IPS-20b (cell line): ENCODE measurements at regions not wholly inside any gene's neighbourhood (a gene's known extent, or its start where the extent isn't known, plus 50 kb on each side); places are given as distances from the start of the nearest gene placed in this dataset.

Experiments used
- H3K27ac ChIP-seq: one replicate; pipeline ENCODE4 v1.5.1; 2013; ENCODE audit warnings: low read length
- H3K27me3 ChIP-seq: 2 replicates; pipeline ENCODE4 v1.6.1; 2013; ENCODE audit warnings: mild to moderate bottlenecking, low read length, inconsistent platforms; ENCODE audit not compliant: insufficient read depth
- H3K36me3 ChIP-seq: 2 replicates; pipeline ENCODE4 v1.6.1; 2013; ENCODE audit warnings: low read depth, mild to moderate bottlenecking, inconsistent platforms, low read length, moderate library complexity; ENCODE audit not compliant: insufficient read depth
- H3K4me1 ChIP-seq: 2 replicates; pipeline ENCODE4 v1.6.1; 2013; ENCODE audit warnings: mild to moderate bottlenecking, control low read depth, inconsistent platforms, low read length, moderate library complexity; ENCODE audit not compliant: insufficient read depth
- H3K4me3 ChIP-seq: 2 replicates; pipeline ENCODE4 v1.5.1; 2013; ENCODE audit warnings: mild to moderate bottlenecking, low read length, inconsistent platforms
- H3K9ac ChIP-seq: 2 replicates; pipeline ENCODE4 v1.6.1; 2013; ENCODE audit warnings: low read depth, mild to moderate bottlenecking, inconsistent platforms, low read length, moderate library complexity
- H3K9me3 ChIP-seq: 2 replicates; pipeline ENCODE4 v1.6.1; 2013; ENCODE audit warnings: mild to moderate bottlenecking, low read depth, low read length, inconsistent platforms; ENCODE audit not compliant: insufficient read depth

DNA sequence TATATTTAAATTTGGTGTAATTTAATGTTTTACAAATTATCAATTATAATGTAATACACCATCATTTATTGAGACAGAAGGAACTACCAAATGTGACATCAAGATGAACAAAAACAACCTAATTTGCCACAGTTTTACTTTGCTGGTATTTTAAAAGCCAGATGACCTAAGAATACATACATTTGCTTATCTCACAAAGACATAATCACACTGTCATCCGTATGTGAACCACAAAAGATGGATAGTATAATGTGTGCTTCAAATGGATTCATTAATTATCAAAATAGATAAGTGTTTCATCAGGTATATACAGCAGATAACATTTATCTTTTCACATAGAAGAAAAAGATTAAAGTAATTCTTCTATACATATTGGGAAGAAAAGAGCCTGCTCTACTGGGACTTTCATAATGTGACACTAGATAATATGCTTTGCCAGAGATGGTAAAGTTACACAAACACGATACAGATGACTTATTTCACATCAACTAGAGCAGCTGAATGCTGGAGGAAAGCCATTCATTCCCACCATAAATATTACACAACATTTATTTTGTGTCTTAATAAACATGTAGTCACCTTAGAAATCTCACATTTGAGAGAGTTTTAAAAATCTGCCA is 278.5 kb downstream of the ISL1 start:
- Histone ChIP-seq H3K4me1 (no peaks in the 10 kb centered on the region), H3K9me3 (no peaks in the 10 kb centered on the region), H3K27ac (no peak overlapping the region), H3K4me3 (no peak overlapping the region), H3K27me3 (no peaks in the 10 kb centered on the region), H3K9ac (no peak overlapping the region), H3K36me3 (no peaks in the 10 kb centered on the region)

DNA sequence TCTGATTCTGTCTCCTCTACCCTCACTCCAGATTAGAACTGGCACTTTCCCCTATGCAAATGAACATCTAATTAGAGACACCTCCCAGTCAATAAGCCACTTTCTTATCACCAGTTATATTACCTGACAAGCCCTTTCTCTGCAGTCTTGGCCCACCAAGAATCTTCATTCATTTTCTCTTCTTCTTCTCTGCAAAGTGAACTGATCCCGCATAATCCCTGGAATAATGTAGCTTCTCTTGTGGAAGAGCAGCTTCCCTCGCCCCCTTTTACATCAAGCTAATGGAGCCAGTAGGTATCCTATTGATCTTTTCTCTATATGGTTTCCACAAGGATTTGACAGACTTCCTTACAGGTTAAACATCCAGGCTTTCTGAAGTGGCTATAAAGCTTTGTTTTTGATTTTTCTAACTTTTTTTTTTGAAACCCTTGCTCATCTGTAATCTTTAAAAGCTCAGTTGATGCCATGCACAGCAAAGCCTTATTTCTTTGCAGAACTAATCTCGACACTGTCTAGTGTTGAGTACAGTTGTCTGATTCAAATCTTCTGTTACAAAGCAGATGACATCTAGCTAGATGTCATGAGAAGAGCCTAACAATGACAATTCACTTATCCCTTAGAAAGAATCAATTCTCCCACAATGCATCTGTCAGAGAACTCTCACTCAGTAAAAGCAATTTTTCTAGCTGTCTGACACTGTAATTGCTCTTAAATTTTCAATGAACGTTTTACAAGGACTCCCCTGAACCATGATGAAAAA is 281.4 kb downstream of the ISL1 start:
- Histone ChIP-seq H3K27ac (no peak overlapping the region), H3K4me1 (no peaks in the 10 kb centered on the region), H3K36me3 (no peaks in the 10 kb centered on the region), H3K4me3 (no peak overlapping the region), H3K9me3 (no peaks in the 10 kb centered on the region), H3K27me3 (no peaks in the 10 kb centered on the region), H3K9ac (no peak overlapping the region)

DNA sequence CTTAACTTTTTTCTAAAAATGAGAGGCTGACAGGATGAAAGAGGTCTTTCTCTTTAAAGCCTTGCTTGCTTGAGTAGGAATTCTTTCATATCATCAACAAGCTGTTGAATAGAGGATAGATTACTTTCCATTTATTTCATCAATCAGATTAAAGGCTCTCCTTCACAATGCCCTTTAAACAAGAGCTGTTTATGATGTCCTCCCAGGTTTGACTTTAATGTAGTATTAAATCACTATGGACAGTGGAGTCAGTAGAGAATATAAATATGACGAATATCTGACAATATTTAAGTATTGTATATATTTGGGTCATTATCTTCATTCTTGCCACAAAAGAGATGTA is 282.0 kb downstream of the ISL1 start:
- no peaks in the 10 kb centered on the region for H3K27me3 ChIP-seq
- H3K4me1 ChIP-seq, result no peaks in the 10 kb centered on the region
- no peaks in the 10 kb centered on the region for H3K36me3 ChIP-seq
- H3K4me3 ChIP-seq, result no peak overlapping the region
- H3K27ac ChIP-seq, result no peak overlapping the region
- no peaks in the 10 kb centered on the region for H3K9me3 ChIP-seq
- no peak overlapping the region for H3K9ac ChIP-seq

DNA sequence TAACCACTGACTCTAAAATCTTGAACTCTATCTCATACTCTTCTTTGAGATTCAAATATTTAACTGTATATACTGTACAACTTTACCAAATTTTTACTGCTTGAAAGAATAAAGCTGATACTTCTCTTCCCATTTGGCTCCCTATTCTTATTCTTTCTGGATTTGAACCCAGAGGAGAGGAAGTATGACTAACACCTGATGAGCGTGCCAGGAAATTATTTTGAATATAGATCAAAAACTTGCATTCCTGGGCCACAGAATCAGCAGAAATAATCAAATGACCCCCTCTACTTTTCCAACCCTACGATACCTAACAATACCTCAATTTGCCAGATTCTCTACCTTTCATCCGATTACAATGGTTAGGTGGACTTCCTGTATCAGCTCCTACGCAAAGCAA is 285.8 kb downstream of the ISL1 start:
- Histone ChIP-seq H3K27me3 (no peaks in the 10 kb centered on the region), H3K4me3 (no peak overlapping the region), H3K27ac (no peak overlapping the region), H3K9ac (no peak overlapping the region), H3K36me3 (no peaks in the 10 kb centered on the region), H3K9me3 (no peaks in the 10 kb centered on the region), H3K4me1 (no peaks in the 10 kb centered on the region)

DNA sequence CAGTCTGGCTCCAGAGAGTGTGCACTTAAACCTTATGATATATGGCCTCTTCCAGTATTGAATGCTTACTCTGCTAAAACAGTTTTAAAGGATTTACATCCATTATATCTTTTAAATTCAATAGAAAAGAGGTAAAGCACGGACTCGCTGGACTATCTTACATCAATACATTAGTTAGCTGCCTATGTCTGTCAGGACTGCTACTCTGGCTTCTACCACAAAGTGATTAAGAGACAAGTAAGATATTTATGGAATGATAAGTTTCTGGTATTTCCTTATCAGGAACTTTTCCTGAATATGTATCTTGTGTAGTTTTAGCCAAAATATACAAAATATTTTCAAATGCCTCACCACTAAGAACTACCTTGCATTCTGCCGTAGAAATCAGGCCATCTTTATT is 295.1 kb downstream of the ISL1 start:
- no peaks in the 10 kb centered on the region for H3K27me3 ChIP-seq

DNA sequence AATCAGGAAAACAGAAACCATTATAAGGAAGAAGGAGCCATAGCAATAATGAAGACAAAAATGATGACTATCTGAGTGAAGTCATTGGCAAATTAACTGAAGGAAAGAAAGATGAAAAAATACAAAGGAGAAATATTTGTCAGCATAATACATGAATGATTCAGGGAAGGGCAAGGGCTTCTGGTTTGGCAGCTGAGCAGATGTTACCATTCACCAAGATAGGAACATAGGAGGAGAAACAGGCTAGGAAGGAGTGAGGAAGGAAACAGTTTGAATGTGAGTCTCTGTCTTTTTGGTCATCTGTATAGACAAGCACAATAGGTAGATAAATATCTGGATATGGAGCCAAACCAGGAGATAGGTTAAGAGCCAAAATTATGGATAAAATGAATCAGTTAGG is 296.0 kb downstream of the ISL1 start:
- Histone ChIP-seq H3K36me3 (no peaks in the 10 kb centered on the region), H3K4me1 (no peaks in the 10 kb centered on the region), H3K9me3 (no peaks in the 10 kb centered on the region), H3K27ac (no peak overlapping the region), H3K27me3 (no peaks in the 10 kb centered on the region), H3K4me3 (no peak overlapping the region), H3K9ac (no peak overlapping the region)

More for the DNA sequence above, 295.1 kb downstream of the ISL1 start:
- H3K4me1 ChIP-seq, result no peaks in the 10 kb centered on the region
- no peak overlapping the region for H3K9ac ChIP-seq
- H3K27ac ChIP-seq, result no peak overlapping the region
- no peak overlapping the region for H3K4me3 ChIP-seq
- H3K9me3 ChIP-seq, result no peaks in the 10 kb centered on the region
- H3K36me3 ChIP-seq, result no peaks in the 10 kb centered on the region

DNA sequence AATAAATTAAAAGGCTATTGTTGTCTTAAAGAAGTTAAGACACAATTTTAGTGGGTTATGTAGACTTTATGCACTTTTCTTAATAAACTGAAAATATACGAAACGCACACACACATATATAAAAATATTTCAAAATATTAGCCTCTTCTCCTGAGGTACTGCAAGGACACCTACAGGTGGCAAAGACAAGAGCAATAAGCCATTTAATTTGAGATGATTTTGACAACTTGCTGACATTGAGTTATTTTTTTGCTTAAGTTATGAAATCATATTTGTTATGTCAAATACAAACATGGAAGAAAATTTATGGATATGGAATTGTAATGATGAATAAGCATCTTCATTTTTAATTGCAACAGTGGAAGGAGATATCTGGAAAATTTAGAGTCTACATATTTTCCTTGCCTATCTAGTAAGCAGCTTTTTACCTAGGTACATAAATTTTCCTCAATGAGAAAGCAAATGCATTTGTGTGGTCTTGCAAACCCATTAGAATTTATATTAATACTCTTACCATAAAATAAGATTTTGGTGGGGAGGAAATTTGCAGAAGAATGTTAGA is 301.6 kb downstream of the ISL1 start:
- no peak overlapping the region for H3K27ac ChIP-seq
- H3K4me3 ChIP-seq, result no peak overlapping the region
- peaks cover 19% of the 10 kb centered on the region for H3K4me1 ChIP-seq
- H3K9me3 ChIP-seq, result no peaks in the 10 kb centered on the region; the same call in 1 of the 2 replicates
- no peak overlapping the region for H3K9ac ChIP-seq
- H3K36me3 ChIP-seq, result no peaks in the 10 kb centered on the region
- H3K27me3 ChIP-seq, result no peaks in the 10 kb centered on the region

DNA sequence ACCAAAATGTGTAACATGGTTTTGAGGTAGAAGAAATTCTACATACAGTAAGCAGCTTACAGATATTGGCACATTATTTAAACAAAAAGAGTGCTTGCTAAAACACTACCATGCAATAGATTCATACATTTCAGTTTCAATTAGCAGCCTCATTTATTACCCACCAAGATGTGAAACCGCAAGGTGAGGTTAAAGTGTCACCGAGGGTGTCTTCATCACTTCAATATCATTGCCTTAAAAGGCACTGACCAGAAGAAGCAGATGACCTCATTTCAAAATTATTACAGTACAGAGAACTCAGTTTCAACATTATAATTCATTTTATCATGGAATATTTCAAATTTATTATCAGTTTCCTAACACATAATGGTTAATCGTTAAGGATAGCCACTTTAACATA is 302.2 kb downstream of the ISL1 start:
- peaks cover 19% of the 10 kb centered on the region for H3K4me1 ChIP-seq

DNA sequence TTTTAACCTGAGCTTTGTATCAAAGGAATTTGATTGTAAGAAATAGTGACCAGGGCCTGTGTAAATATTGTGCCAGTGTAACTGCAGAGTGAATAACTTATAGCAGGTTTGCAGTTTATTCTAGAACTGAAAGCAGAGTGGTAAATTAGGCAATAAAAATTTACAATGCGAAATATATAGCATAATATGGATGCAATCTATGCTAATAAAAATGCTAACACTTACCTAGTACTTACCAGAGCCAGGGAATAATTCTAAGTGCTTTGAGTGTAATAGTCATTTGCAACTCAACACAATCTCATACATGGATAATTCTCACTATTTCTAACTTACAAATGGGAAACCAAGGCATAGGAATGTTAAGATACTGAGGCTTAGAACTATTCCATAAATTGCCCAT is 303.4 kb downstream of the ISL1 start:
- Histone ChIP-seq H3K9ac (no peak overlapping the region), H3K27me3 (no peaks in the 10 kb centered on the region), H3K27ac (no peak overlapping the region), H3K9me3 (no peaks in the 10 kb centered on the region; the same call in none of the 2 replicates), H3K4me3 (no peak overlapping the region), H3K4me1 (peaks cover 19% of the 10 kb centered on the region), H3K36me3 (no peaks in the 10 kb centered on the region)

More for the DNA sequence above, 302.2 kb downstream of the ISL1 start:
- H3K27me3 ChIP-seq, result no peaks in the 10 kb centered on the region
- no peaks in the 10 kb centered on the region for H3K36me3 ChIP-seq
- no peak overlapping the region for H3K27ac ChIP-seq
- no peak overlapping the region for H3K9ac ChIP-seq
- H3K4me3 ChIP-seq, result no peak overlapping the region
- no peaks in the 10 kb centered on the region; the same call in none of the 2 replicates for H3K9me3 ChIP-seq

DNA sequence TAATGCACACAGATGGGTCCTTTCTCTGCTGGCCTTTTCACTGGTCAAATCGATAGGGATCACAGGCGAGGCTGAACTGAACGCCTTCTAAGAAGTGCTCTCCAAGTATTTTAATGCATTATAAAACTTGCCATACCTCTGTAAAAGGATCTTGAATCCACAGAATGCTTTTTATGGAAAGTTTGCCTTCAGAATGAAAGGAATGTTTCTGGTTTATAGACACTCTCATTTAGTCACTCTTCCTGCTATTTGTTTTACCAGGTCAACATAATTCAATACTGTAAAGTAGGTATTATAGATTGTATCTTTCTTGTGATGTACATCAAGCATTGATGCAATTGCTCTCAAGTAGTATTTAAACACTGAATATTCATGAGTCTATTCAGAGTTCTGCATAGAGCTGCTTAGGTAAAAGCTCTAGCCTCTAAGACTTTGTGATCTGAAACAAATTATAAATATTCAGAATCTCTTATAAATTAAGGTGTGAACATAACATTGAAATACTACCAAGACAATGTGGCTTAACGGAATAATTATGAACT is 308.4 kb downstream of the ISL1 start:
- Histone ChIP-seq H3K9me3 (peaks cover 9% of the 10 kb centered on the region), H3K4me3 (no peak overlapping the region), H3K9ac (no peak overlapping the region), H3K27ac (no peak overlapping the region), H3K4me1 (peaks cover 1% of the 10 kb centered on the region; the same call in 1 of the 2 replicates), H3K27me3 (no peaks in the 10 kb centered on the region), H3K36me3 (no peaks in the 10 kb centered on the region; the same call in 1 of the 2 replicates)

DNA sequence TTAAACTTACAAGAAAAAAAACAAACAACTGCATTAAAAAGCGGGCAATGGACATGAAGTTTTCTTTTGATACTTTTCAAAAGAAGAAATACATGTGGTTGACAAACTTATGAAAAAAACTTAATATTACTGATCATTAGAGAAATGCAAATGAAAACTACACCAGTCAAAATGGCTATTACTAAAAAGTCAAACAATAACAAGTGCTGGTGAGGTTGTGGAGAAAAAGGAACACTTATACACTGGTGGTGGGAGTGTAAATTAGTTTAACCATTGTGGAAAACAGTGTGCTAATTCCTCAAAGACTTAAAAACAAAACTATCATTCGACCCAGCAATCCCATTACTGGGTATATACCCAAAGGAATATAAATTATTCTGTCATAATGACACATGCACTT is 311.6 kb downstream of the ISL1 start:
- no peak overlapping the region for H3K4me3 ChIP-seq
- H3K9ac ChIP-seq, result no peak overlapping the region

DNA sequence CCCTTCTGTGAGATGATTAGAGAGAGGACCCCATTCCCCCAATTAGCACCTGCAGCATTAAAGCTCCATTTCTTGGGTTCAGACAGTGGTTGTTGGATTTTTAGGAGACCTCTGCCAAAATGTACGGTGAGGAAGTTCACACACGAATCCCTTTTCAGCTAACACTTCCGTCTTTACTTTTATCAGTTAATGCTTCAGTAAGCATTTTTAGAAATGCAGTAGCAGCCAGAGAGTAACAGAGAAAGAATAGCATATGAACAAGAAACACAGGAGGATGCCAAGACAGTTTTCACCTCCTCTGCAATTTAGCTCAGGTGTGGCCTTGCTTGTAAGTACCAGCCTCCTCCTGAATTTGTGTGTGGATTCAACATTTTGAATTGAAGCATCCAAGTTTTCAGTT is 312.9 kb downstream of the ISL1 start:
- Histone ChIP-seq H3K9me3 (peaks cover 9% of the 10 kb centered on the region; the same call in 1 of the 2 replicates), H3K4me1 (no peaks in the 10 kb centered on the region), H3K36me3 (no peaks in the 10 kb centered on the region; the same call in 1 of the 2 replicates), H3K9ac (no peak overlapping the region), H3K27me3 (no peaks in the 10 kb centered on the region), H3K4me3 (no peak overlapping the region), H3K27ac (no peak overlapping the region)

More for the DNA sequence above, 311.6 kb downstream of the ISL1 start:
- Histone ChIP-seq H3K27ac (no peak overlapping the region), H3K27me3 (no peaks in the 10 kb centered on the region), H3K4me1 (no peaks in the 10 kb centered on the region), H3K36me3 (no peaks in the 10 kb centered on the region; the same call in 1 of the 2 replicates), H3K9me3 (peaks cover 9% of the 10 kb centered on the region; the same call in 1 of the 2 replicates)
